GM12873 (cell line): ENCODE measurements at regions not wholly inside any gene's neighbourhood (a gene's known extent, or its start where the extent isn't known, plus 50 kb on each side); places are given as distances from the start of the nearest gene placed in this dataset.
A peak's percentile ranks its signal among the peaks of the same experiment; 100 is the strongest.

Experiments used
- CTCF ChIP-seq: IDR thresholded peaks from 2 replicates; pipeline ENCODE4 v1.5.1; 2012; ENCODE audit warnings: low read depth, mild to moderate bottlenecking, moderate library complexity, low read length, control low read depth; ENCODE audit not compliant: insufficient read depth; ENCODE audit errors: missing control alignments

- no peak for TF ChIP-seq CTCF
These were observed 248.6 kb upstream of the VEGFC start for GRCh38 chr4:177041356-177041755.

- peak; percentile 76 for TF ChIP-seq CTCF
These were observed 254.5 kb upstream of the VEGFC start for GRCh38 chr4:177047070-177047850.

GRCh38 chr4:177047851-177048174 is 255.1 kb upstream of the VEGFC start:
- TF ChIP-seq CTCF, result no peak

- TF ChIP-seq CTCF, result peak; percentile 80
These were observed 258.1 kb upstream of the NEIL3 start for GRCh38 chr4:177051473-177052060.

- no peak for TF ChIP-seq CTCF
These were observed 257.3 kb upstream of the NEIL3 start for GRCh38 chr4:177052211-177052934.

GRCh38 chr4:177057186-177057585 is 252.5 kb upstream of the NEIL3 start:
- no peak for TF ChIP-seq CTCF

GRCh38 chr4:177064116-177064515 is 245.6 kb upstream of the NEIL3 start:
- no peak for TF ChIP-seq CTCF
